ENCODE measurements at regions not wholly inside any gene's neighbourhood (a gene's known extent, or its start where the extent isn't known, plus 50 kb on each side); places are given as distances from the start of the nearest gene placed in this dataset.
"Not testable (repeated sequence)": the region's sequence is repeated elsewhere in the genome, so short reads cannot be mapped to it uniquely, and the experiment has no call there.

DNA sequence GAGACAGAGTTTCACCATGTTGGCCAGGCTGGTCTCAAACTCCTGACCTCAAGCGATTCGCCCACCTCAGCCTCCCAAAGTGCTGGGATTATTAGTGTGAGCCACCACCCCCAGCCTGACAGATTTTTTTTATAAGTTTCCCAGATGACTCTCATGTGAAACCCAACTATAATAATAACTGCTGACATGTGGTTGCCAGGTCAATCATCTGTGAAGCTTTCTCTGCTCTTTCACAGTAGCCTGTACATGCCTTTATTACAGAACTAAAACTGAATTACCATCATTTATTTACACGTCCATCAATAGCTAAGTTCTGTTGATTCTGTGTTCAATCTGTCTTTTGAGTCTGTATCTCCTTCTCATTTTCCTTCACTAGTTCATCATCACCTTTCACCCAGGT lies 218.5 kb downstream of the RPS29 start:
- no peak for DNase-seq (ENCODE audit: low read depth)

DNA sequence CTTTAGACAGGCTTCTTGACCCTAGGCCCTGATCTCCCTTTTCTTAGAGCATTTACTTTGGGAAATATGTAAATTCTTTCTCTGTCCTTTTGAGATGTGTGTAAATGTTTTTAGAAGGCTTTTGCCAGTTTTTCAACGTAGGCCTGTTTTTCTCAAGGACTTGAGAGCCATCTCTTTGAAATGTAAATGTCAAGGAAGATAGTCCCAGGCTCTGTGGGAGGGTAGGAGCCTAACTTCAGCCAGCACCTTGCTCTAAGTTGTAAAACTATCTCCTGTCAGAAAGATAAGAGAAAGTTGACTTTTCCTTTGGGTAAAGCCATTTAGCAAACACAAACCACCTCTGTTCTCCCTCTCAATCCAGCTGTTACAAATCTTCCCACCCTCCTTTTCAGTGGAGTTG lies 219.8 kb downstream of the RPS29 start:
- no peak for DNase-seq (ENCODE audit: low read depth)

DNA sequence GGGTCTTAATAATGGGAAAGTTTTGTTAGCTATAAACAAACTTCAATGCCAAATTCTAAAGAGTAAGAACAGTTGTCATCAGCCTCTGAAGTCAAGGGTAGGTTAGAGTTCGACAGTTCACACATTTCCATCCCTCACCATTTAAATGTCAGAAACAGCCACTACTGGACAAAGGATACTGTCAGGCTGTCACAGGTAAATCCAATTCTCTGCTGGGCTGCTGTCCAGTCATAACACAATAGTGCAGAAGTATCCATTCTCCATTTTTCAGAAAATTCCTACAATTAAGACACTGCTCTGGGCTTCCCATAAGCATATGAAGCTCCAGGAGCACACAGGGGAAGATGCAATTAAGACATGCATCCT lies 221.4 kb downstream of the RPS29 start:
- DNase-seq (ENCODE audit: low read depth), result no peak

DNA sequence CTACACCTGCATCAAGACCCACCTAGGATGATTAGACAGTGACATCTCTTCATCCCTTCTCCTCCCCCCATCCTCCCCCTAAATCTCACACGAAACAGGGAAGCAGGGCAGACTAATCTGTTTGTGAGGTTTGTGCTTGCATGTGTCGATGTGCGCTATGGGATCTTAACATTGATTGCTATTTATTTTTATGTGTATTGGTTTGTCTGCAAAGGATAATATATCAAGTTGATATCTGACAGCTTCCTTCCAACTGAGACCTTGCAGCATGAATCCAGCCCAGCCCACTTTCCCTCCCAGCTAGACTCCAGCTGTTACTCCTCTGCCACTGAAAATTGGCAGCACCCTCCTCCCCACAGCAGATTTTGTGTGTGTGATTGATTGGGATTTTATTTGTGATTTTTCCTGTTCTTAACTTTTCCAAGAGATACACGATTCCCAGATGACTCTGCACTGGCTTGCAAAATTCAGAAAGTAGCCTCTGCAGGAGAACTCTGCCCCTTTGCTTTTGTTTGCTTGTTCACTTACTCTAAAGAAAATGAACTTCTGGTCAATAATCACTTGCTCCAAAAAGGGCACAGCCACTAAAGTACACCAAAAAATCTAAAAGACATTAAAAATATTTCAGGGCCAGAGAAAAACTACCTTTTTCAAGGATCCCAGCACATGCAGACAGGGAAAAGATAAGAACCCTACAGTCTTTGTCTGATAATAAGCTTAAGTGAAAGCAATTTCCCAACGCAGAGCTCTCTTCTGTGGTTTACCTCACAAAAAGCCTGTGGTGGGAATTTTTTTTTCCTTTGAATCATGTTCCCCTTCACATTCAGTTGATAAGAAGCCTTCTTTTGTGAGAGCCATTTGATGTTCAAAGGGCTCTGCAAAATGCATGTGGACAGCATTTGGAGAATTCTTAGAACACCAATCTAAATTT lies 222.1 kb downstream of the RPS29 start:
- DNase-seq (ENCODE audit: low read depth), result no peak

DNA sequence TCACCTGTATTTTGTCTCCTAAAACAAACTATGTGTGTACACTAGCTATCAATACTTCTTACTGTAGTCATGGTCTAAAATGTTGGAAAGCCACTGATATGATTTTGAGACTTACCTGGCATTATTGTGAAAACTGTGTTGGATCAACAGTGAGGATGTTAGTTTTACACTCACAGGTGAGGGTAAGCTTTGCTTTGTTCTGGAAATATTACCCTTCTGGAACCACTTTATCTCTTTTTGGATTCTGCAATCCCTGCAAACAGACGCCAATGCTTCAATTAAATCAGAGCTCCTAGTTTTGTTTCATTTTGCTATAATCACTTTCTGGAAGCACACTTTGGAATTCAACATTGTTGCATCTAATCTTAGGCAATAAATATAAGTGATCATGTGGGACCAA lies 223.3 kb downstream of the RPS29 start:
- DNase-seq (ENCODE audit: low read depth), result no peak

DNA sequence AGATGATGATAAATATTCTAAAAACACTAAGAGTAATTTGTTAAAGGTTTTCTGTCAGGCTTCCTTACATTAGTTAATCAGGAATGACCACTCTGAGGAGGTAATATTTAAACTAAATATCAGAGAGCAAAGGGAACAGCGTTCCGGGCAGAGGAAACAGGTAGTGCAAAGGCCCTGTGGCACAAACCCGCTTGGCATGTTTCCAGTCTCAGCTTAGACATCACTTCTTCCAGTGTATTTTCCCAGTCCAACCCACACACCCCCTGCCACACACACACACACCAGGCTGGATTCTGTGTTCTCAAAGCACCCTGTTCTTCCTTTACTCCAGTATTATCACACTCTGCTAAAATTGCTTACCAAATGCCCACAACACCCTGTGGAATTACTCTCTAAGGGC lies 247.1 kb downstream of the RPS29 start:
- DNase-seq (ENCODE audit: low read depth), result no peak

DNA sequence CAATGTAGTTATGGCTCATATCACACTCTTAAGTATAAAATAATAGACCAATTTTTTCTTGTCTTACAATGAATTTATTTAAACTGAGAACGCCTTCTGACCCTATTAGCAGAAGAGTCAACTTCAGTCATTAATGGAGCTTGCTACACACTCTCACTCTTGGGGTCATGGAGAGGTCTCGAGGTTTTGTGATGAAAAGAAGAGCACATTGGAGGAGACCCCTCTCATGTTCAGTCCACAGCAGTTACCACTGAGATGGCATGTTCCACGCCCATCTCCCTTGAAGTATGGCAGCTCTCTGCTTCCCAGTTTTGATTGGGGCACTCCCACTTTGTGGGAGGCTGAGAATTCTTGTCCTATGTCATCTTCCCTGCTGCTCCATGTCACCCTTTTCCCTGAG lies 266.4 kb downstream of the RPS29 start:
- no peak for DNase-seq (ENCODE audit: low read depth)

DNA sequence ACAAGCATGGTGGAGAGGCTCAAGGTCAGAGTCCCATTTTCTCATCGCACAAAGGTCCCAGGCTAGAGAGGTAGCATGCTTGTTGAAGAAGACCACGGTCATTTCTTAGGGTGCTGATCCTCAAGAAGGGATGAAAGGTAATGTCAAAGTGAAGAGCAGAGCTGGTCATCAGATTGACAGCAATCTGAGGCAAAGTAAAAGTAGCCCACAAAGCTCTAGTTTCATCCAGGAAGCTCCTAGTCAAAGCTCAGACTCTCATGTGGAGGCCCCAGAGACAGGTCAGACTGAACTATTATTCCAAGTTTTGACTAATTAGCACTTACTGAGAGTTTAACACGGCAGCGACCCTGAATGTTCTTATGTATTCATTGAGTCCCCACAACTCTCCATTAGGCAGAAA lies 270.6 kb downstream of the RPS29 start:
- no peak for DNase-seq (ENCODE audit: low read depth)

DNA sequence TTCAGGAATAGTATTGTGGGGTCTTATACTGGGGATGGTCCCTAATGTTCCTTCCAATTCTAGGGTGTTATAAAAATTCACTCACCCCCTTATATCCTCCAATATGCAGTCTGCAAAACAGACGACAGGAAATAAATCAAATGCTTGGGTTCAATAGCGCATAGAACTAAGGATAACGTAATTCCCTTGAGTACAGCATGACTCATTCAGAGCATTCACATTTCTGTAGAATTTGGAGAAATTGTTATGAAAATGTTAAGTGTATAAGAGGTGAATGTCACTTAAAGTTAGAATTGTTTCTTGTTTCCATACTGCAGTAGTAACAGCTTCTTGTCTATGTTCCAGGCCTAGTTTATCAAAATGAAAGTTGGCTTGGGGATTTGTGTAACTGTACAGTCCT lies 271.4 kb downstream of the RPS29 start:
- no peak for DNase-seq (ENCODE audit: low read depth)

DNA sequence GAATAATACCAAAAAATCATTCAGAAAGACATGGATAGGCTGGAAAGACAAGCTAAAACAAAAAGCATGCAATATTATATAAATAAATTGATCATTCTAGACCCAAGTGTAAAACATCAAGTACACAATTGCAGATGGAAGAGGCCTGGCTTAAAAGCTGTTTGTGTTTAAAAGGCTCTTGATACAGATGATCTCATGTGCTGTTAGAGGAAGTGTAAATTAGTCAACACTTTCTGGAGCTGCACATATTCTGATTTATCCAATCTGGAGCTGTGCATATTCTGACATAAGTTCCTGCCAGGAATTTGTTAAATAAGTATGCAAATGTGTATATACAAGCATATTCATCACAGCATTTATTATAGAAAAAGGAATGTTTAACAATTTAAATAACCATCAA lies 273.1 kb downstream of the RPS29 start:
- no peak for DNase-seq (ENCODE audit: low read depth)

DNA sequence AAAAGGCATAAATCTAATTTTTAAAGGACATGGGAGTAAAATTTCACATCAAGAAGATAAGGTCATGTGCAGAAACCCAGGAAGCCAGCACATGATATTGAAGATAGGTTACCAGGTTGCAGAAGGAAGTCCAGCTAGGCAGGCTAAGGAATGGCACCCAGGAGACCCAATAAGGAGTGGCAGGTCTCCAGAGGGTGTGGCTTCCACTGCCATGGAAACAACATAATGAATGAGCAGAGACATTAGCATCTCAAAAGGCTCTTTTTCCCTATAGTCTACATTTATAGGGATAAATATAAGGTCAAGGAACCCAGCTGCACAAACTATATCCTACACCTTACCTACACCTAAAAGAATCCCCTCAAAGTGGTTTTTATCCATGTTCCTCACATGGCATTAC lies 275.9 kb downstream of the RPS29 start:
- DNase-seq (ENCODE audit: low read depth), result no peak

DNA sequence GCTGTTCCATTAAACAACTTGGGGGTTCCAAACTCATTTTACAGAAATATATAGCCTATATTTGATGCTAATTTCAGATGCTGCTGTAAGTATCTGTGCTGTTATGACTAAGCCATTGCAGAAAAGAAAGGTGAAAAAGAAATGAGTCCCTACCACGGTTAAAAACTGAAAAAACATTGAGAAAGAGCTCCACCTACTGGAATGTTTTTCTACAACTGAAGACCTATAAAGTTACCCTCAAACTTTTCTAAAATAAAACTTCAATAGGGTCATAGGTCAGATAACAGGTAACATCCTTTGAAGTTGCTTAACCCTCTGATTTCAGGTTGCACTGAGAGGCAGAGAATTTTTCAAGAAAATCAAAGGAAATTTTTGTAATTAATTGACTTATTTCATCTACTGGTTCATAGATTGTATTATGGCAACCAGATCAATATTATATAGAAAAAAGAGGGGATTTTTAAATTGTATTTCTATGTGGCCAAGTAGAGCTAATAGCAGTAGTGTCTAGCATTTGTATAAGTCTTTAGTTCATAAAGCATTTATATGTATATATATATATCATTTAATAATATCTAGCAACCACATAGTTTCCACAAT lies 279.9 kb downstream of the RPS29 start:
- DNase-seq (ENCODE audit: low read depth), result peak; percentile 41

DNA sequence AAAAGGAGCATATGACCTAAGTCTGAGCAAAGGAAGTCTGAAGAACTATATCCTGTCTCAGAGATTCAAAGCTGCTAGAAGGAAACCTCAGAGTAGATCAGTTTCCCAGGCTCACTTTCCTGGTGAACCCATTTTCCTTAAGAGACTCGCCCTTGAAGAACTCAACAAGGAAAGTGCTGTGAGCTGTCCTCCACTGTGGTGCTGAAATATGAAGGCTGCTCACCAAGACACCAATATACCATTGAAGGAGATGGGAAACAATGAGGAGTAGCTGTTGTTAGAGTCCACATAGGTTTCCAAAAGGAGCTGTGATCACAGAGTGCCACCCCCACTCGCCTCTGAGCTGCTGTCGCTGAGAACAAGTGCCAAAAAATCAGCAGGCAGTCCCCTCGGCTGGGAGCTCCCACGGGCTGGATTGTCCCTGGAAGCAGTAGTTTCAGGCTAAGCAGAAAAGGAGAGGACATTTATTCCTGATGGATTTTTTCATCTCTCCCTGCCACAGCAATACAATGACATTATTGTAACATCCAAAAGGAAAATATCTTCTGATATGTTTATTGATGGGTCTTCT lies 282.1 kb downstream of the RPS29 start:
- DNase-seq (ENCODE audit: low read depth), result peak; percentile 20

DNA sequence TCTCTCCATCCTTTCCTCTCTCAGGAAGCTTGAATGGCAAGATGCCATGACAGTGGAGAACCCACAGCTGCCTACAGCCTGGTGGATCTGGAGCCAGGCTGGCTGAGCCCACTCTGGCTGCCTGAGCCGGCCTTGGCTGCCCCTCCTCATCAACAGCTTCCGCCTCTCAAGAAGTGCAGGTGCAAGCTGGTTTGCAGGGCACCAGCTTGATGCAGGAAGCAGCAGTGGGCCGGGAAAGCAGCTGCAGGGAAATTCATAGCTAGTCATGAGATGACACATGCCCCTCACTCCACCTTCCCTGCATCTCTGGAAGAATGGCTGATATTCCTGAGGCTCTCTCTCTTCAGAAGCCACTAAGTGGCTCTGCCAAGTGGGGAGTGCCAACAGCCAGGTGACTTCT lies 289.1 kb downstream of the RPS29 start:
- no peak for DNase-seq (ENCODE audit: low read depth)

DNA sequence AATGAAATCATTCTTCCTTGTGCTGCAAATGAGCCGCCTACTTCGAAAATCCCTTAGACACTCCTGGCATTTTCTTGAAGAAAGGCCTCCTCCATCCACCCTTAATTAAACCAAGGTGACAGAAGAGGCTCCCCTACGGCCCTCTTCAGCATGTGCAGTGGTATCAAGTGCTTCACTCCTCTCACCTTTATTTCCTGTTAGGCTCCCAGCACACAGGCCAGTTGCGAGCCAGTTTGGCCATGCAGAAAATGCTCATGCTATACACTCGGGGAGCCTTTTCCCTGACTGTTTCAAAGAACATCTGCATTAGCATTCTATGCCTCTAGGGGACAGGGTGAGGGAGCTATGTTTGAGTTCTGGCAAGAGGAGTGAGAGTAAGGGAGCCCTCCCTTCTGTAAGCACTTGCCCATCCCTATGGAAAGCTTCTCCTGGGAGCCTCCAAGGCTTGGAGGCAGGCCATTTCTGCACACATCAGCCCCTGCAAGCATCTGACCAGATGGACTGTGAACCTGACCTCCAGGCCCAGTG lies 291.5 kb downstream of the RPS29 start:
- no peak for DNase-seq (ENCODE audit: low read depth)

DNA sequence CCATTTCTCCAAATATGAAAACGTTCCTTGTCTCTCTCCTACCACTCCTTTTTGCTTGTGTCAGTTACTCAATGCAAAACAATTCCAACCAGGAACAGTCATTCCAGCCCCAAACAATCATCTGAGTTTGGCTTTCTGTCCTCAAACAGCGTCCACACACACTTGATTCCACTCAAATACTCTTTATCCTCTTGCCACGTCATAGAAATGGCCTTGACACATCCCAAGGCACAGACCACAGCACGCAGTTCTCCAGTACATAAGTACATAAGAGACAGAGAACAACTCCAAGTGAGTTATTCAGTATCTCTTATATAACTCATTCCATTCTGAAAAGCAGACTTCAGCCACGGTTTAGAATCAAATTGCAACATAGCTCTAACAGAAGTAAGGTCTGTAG lies 299.2 kb downstream of the RPS29 start:
- no peak for DNase-seq (ENCODE audit: low read depth)

DNA sequence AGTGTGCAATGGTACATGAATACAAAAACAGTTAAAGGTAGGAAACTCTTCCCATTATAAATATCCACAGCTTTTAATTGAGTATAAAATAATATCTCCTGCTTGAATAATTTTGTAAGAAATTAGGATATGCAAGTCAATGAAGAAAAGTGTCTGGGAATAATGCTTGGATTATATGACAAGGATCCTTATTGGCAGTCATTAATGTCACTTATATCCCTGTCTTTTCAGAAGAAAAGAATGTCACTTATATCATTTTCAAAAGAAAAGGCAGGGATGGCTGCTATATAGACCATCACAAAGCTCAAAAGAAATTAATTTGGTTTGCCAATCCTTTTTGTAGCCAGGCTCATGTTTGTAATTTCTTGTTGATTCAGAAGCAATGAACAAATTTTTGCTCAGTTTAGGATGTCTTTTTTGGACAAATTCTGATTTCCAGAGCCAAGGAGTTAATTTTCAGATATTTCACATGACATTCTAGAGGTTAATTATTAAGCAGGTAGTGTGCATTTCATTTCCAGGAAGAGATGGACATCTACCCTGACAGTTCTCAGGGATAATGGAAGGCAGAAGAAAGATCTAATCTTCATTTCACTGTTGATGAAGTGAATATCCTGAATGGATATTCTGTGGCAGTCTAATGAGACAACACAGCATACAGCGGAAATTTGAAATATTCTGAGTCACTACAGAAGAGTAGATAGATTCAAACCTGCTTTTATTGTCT lies 299.8 kb downstream of the RPS29 start:
- no peak for DNase-seq (ENCODE audit: low read depth)

DNA sequence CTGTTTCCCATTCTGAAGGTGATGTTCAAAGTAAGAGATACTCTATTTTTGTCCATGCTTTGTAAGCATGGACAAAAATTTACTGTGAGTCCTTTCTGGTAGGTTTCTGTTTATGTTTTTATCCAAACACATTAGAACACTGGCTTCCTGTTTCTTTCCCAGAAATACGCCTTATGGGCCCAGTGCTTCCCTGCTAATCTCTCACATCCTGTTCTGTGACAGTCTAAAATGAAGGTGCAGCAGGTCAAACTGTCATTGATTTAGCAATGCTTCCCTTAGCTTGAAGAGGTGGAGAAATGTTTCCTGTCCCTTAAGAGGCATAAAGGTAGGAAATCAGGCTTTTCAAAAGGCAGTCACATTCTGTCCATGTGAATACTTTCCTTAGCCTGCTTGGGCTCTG lies 305.6 kb downstream of the RPS29 start:
- DNase-seq (ENCODE audit: low read depth), result no peak

DNA sequence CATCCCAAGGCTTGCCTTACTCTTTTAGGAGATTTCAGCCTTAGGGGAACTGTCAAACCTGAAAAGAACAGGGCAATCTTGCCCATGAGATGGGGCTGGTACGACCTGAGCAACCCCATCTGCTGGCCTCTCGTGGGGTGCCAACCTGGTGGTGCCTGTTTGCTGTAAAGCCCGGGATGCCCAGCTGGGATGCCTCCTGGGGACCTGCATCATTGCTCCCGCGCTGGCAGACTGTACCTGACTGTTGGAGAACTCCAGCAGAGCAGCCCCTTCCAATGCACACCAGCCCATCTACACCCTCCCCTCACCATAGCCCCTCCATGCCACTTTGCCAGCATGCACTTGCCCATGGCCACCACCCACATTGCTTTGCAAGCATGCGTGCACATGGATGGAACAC lies 335.7 kb downstream of the RPS29 start:
- no peak for DNase-seq (ENCODE audit: low read depth)

DNA sequence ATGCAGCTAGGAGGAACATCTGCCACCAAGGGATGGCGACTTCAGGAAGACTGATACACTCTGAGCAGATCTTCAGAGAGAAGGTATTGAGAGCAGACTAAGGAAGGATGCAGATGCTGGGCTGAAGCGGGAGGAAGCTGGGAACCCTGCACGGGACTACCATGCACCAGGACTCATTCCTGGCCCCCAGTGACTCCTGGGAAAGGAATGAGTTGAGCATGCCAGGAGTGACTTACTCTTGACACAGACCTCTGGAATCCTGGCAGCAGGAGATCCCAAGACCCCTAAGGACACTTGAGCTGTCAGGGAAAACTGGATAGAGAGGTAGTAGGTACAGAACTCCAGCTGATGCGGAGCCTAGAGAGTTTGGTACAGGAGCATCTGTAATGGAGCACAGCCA lies 336.1 kb downstream of the RPS29 start:
- peak; percentile 75 for DNase-seq (ENCODE audit: low read depth)

DNA sequence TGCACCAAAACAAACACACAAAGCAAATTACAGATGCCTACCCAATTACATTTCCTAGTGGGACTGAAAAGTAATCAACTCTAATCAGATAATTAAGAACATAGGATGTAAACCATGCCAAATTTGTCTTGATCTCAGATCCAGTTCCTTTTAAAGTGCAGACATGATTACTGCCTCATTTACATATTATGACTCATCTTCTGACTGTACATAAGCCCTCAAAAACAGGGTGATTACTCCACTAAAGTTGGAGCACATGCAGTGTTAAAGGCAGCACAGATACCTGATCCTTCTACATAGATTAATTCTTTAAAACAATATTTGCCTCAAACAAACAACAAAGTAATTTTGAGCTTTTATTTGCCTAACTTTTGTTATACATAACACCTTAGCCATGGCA lies 337.2 kb downstream of the RPS29 start:
- peak; percentile 62 for DNase-seq (ENCODE audit: low read depth)

DNA sequence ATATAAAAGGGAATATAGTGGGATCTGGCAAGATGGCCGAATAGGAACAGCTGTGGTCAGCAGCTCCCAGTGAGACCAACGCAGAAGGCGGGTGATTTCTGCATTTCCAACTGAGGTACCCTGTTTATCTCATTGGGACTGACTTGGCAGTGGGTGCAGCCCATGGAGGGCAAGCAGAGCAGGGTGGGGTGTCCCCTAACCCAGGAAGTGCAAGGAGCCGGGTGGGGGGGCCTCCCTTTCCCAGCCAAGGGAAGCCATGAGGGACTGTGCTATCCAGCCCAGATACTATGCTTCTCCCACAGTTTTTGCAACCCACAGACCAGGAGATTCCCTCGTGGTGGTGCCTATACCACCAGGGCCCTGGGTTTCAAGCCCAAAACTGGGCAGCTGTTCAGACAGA lies 342.4 kb downstream of the RPS29 start:
- not testable (repeated sequence) for DNase-seq (ENCODE audit: low read depth)

DNA sequence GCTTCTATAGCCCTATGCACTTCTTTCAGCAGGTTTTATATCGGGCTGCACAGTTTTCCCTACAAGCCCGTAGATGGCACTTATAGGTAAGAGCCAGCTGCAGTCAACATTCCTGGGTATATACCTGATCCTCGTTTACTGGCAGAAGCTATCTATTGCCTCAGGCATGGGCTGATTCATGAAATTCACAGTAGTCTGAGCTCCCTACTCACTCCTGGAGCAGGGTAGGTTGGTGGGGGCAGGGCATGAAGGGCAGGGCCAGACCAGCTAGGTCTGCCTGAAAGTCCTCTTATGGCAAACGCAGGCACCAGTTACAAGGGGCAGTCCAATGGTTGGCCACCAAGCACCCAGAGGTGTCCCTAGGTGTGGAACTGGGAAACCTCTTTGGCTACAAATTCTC lies 345.8 kb downstream of the RPS29 start:
- DNase-seq (ENCODE audit: low read depth), result peak; percentile 10

Measured in ELR (cell line).